ENCODE measurements at regions not wholly inside any gene's neighbourhood (a gene's known extent, or its start where the extent isn't known, plus 50 kb on each side); places are given as distances from the start of the nearest gene placed in this dataset.

GRCh38 chr5:38726279-38726678, 119.5 kb upstream of the OSMR start:
- 72 to 93% (median 81%) methylated on average over 3 of the region's 3 CpGs for WGBS, 5 donors
- Histone ChIP-seq H3K9me3 (no peaks in the 10 kb centered on the region), H3K4me3 (no peak overlapping the region), H3K36me3 (no peaks in the 10 kb centered on the region), H3K27ac (no peak overlapping the region), H3K27me3 (no peaks in the 10 kb centered on the region), H3K4me1 (no peaks in the 10 kb centered on the region)
- no peak for DNase-seq
- intact Hi-C loops (cut with DNase I; ENCODE audit: low total_unique reads), result no loop called here
- TF ChIP-seq POLR2A (IDR thresholded peaks at IDR 0.05), result no peak
- TF ChIP-seq EP300 (IDR thresholded peaks at IDR 0.05), result no peak
- no peak for TF ChIP-seq CTCF (IDR thresholded peaks at IDR 0.05)
- TF ChIP-seq POLR2AphosphoS5 (IDR thresholded peaks at IDR 0.05), result no peak

GRCh38 chr5:38728029-38728428, 117.8 kb upstream of the OSMR start:
- no peak overlapping the region for H3K27ac ChIP-seq
- H3K36me3 ChIP-seq, result no peaks in the 10 kb centered on the region
- H3K9me3 ChIP-seq, result no peaks in the 10 kb centered on the region
- H3K4me1 ChIP-seq, result no peaks in the 10 kb centered on the region
- no peak for DNase-seq
- intact Hi-C loops (cut with DNase I; ENCODE audit: low total_unique reads), result no loop called here
- no peaks in the 10 kb centered on the region for H3K27me3 ChIP-seq
- TF ChIP-seq CTCF (IDR thresholded peaks at IDR 0.05) (no peak), EP300 (IDR thresholded peaks at IDR 0.05) (no peak), POLR2A (IDR thresholded peaks at IDR 0.05) (no peak), POLR2AphosphoS5 (IDR thresholded peaks at IDR 0.05) (no peak)
- 63 to 80% (median 75%) methylated on average over 3 of the region's 3 CpGs for WGBS, 5 donors
- no peak overlapping the region for H3K4me3 ChIP-seq

- Histone ChIP-seq H3K27me3 (no peaks in the 10 kb centered on the region), H3K4me1 (no peaks in the 10 kb centered on the region), H3K27ac (no peak overlapping the region), H3K36me3 (no peaks in the 10 kb centered on the region), H3K9me3 (no peaks in the 10 kb centered on the region), H3K4me3 (no peak overlapping the region)
- no peak for DNase-seq
- TF ChIP-seq POLR2AphosphoS5 (IDR thresholded peaks at IDR 0.05), result no peak
- no peak for TF ChIP-seq POLR2A (IDR thresholded peaks at IDR 0.05)
- no peak for TF ChIP-seq EP300 (IDR thresholded peaks at IDR 0.05)
- TF ChIP-seq CTCF (IDR thresholded peaks at IDR 0.05), result no peak
- intact Hi-C loops (cut with DNase I; ENCODE audit: low total_unique reads), result no loop called here
- 58 to 95% (median 72%) methylated on average over 4 of the region's 4 CpGs for WGBS, 5 donors
Observed at GRCh38 chr5:38731461-38731860, 114.4 kb upstream of the OSMR start.

- TF ChIP-seq POLR2A (IDR thresholded peaks at IDR 0.05) (no peak), EP300 (IDR thresholded peaks at IDR 0.05) (no peak), CTCF (IDR thresholded peaks at IDR 0.05) (no peak), POLR2AphosphoS5 (IDR thresholded peaks at IDR 0.05) (no peak)
- H3K36me3 ChIP-seq, result no peaks in the 10 kb centered on the region
- no peaks in the 10 kb centered on the region for H3K4me1 ChIP-seq
- H3K4me3 ChIP-seq, result no peak overlapping the region
- no peaks in the 10 kb centered on the region for H3K27me3 ChIP-seq
- no peak for DNase-seq
- 57 to 67% (median 63%) methylated on average over 4 of the region's 4 CpGs for WGBS, 5 donors
- no peak overlapping the region for H3K27ac ChIP-seq
- intact Hi-C loops (cut with DNase I; ENCODE audit: low total_unique reads), result no loop called here
- H3K9me3 ChIP-seq, result no peaks in the 10 kb centered on the region
Observed at GRCh38 chr5:38734353-38734752, 111.5 kb upstream of the OSMR start.
